GDM1 (cell line): ENCODE measurements at regions not wholly inside any gene's neighbourhood (a gene's known extent, or its start where the extent isn't known, plus 50 kb on each side); places are given as distances from the start of the nearest gene placed in this dataset.

ENCODE experiments used
- DNase-seq: peaks from one replicate; lab custom pipeline; 2025; lab: John Stamatoyannopoulos, UW

- DNase-seq = no peak
Measured at GRCh38 chr7:115070311-115070710, 148.4 kb downstream of the MDFIC start.
